Esophagus squamous epithelium (tissue), 4 donors: ENCODE measurements at regions not wholly inside any gene's neighbourhood (a gene's known extent, or its start where the extent isn't known, plus 50 kb on each side); places are given as distances from the start of the nearest gene placed in this dataset.

Experiments used
- CTCF ChIP-seq, 6 experiments: fragments of 450-650 bp in 4 of 6; fragments of 200-600 bp in 2 of 6; sonication (generic) in 2 of 6; IDR thresholded peaks; one replicate each; pipeline ENCODE4 v1.5.1; 2016 to 2019; ENCODE audit warnings: antibody characterized with exemption in 6 of 6, mild to moderate bottlenecking in 4 of 6, moderate library complexity in 4 of 6
- POLR2A ChIP-seq, 4 donors: fragments of 450-650 bp; IDR thresholded peaks; one replicate each; pipeline ENCODE4 v1.6.1; 2017; ENCODE audit warnings: antibody characterized with exemption in 4 of 4, mild to moderate bottlenecking in 4 of 4, moderate library complexity in 3 of 4

GRCh38 chr4:116486401-116486800, 599.0 kb downstream of the TRAM1L1 start:
- TF ChIP-seq POLR2A (IDR thresholded peaks at IDR 0.05) (no peak), CTCF (IDR thresholded peaks at IDR 0.05) (no peak)
